Lower leg skin (tissue), 3 donors: ENCODE measurements at regions not wholly inside any gene's neighbourhood (a gene's known extent, or its start where the extent isn't known, plus 50 kb on each side); places are given as distances from the start of the nearest gene placed in this dataset.

Experiments
- POLR2A ChIP-seq, 2 donors: fragments of 450-650 bp; IDR thresholded peaks; one replicate each; pipeline ENCODE4 v1.6.1; 2016 to 2017; ENCODE audit warnings: antibody characterized with exemption in 2 of 2, mild to moderate bottlenecking in 1 of 2, moderate library complexity in 1 of 2
- TF ChIP-seq, protein P1 (sequence below), 3 donors: fragments of 450-650 bp; IDR thresholded peaks; one replicate each; pipeline ENCODE4 v1.5.1; 2016; ENCODE audit warnings: antibody characterized with exemption in 3 of 3, mild to moderate bottlenecking in 3 of 3, moderate library complexity in 2 of 3

DNA sequence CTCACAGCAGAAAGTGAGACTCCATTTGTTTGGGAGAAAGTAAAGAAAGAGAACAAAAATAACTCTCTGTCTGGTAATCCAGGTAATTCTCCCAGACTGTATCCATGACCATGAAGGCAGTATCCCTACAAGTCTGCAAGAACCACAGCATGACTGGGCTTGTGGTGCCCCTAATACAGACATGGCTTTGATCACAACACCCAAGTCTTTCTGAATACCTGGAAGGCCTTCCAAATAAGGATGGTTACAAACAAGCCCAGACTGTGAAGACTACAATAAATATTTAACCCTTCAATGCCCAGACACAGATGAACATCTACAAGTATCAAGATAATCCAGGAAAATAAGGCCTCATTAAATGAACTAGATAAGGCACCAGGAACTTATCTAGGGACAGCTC is 481.1 kb upstream of the RORB start:
- TF ChIP-seq, protein P1, sequence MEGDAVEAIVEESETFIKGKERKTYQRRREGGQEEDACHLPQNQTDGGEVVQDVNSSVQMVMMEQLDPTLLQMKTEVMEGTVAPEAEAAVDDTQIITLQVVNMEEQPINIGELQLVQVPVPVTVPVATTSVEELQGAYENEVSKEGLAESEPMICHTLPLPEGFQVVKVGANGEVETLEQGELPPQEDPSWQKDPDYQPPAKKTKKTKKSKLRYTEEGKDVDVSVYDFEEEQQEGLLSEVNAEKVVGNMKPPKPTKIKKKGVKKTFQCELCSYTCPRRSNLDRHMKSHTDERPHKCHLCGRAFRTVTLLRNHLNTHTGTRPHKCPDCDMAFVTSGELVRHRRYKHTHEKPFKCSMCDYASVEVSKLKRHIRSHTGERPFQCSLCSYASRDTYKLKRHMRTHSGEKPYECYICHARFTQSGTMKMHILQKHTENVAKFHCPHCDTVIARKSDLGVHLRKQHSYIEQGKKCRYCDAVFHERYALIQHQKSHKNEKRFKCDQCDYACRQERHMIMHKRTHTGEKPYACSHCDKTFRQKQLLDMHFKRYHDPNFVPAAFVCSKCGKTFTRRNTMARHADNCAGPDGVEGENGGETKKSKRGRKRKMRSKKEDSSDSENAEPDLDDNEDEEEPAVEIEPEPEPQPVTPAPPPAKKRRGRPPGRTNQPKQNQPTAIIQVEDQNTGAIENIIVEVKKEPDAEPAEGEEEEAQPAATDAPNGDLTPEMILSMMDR (IDR thresholded peaks at IDR 0.05) = no peak
- no peak for TF ChIP-seq POLR2A (IDR thresholded peaks at IDR 0.05)
